ENCODE measurements at regions not wholly inside any gene's neighbourhood (a gene's known extent, or its start where the extent isn't known, plus 50 kb on each side); places are given as distances from the start of the nearest gene placed in this dataset.

DNA sequence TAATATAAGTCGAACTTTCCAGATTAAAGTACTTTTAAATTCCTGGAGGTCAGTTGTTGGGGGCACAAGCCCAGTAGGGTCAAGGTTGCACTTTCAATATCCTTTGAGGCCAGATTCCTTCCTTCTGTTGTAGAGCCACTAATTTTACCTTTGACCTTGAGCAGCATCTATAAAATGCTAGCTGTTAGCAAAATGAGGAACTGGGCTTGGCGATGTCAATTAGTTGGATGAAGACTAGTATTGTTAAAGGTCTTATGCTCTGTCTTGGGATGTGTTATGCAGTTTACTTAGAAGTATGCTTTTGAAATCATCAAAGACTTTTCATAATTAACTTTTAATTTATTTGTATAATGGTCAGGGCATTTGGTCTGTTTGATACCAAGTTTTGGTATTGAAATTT is 425.9 kb upstream of the PROX1 start:
- ATAC-seq (ENCODE audit: low FRiP score) (no peak), DNase-seq (no peak)
- H3K27ac ChIP-seq (ENCODE audit: low read depth in 1 of 2, low read length in 2 of 2), result no peak overlapping the region
- no peak overlapping the region for H3K4me3 ChIP-seq (ENCODE audit: low read length in 2 of 2)
- WGBS, 2 donors, result 91 to 92% methylated on average over 2 of the region's 2 CpGs
- peaks cover 2% of the 10 kb centered on the region for H3K9me3 ChIP-seq (ENCODE audit: control insufficient read depth, low read length)
- H3K27me3 ChIP-seq (ENCODE audit: control insufficient read depth in 1 of 2, insufficient read depth in 2 of 2, low read length in 1 of 2), result no peaks in the 10 kb centered on the region
- intact Hi-C loops (cut with DNase I), result no loop called here
- no peaks in the 10 kb centered on the region for H3K4me1 ChIP-seq (ENCODE audit: control insufficient read depth in 1 of 2, insufficient read depth in 2 of 2, low read length in 2 of 2)
- no peaks in the 10 kb centered on the region for H3K36me3 ChIP-seq (ENCODE audit: control insufficient read depth in 1 of 2, insufficient read depth in 2 of 2, low read length in 1 of 2)

DNA sequence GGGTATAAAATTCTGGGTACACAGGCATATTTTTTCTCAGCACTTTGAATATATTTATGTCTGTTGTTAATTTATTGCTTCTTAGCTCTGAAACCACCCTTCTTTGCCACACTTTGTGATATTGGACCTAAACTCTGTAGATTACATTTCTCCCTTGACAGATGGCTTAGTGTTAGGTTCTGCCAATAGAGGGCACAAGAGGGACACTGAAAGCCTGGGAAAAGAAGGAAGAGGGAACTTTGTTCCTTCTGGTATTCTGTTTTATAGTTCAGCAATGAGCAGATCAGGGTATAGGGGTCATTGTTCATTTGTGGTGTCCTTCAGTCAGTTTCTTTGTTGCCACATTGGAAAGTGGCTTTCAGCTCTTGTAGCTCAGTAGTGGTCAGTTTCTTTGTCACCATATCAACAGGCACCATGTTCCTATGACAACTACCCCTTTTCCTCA is 423.5 kb upstream of the PROX1 start:
- DNase-seq (no peak), ATAC-seq (ENCODE audit: low FRiP score) (no peak)
- H3K4me1 ChIP-seq (ENCODE audit: control insufficient read depth in 1 of 2, insufficient read depth in 2 of 2, low read length in 2 of 2), result no peaks in the 10 kb centered on the region
- H3K36me3 ChIP-seq (ENCODE audit: control insufficient read depth in 1 of 2, insufficient read depth in 2 of 2, low read length in 1 of 2), result no peaks in the 10 kb centered on the region
- no peak overlapping the region for H3K27ac ChIP-seq (ENCODE audit: low read depth in 1 of 2, low read length in 2 of 2)
- no peaks in the 10 kb centered on the region for H3K27me3 ChIP-seq (ENCODE audit: control insufficient read depth in 1 of 2, insufficient read depth in 2 of 2, low read length in 1 of 2)
- H3K9me3 ChIP-seq (ENCODE audit: control insufficient read depth, low read length), result peaks cover 6% of the 10 kb centered on the region
- H3K4me3 ChIP-seq (ENCODE audit: low read length in 2 of 2), result no peak overlapping the region
- intact Hi-C loops (cut with DNase I), result no loop called here

DNA sequence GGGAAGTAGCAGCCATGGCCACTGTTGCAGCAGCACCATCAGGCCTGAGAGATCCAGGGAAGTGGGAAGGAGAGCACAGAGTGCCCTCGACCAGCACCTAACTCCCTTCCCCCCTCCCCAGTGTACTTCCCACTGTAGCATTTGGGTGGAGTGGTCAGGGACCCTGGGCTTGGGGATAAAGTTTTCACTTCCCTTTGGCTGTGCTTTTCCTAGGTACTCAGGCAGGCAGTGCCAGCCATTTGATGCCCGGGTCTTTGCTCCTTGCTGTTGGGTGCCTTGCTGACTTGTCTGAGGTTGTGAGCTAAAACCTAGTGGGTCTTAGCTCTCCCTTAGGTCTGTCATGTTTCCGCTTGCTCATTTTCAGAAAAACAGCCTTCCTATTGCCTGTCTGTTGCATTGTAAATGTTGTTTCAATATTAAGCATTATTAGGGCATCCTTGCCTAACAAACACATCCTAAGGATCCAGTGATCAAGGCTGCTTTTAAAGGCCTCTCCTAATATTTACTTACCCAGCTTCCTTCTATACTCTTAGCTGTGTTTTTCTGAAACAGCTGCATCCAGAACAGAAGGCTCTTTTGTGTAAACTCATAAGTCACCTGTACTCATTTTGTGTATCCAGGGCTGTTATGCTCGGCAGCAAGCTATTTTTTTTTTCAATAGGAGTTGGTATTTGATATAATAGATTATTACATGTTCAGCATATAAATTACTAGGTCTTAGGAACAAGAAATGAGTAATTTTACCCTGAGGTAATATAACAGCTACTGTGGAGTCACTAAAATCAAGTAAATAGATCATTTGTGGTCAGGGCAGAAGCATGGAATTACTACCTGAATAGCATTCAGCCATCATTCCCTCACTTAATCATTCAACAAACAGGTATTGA is 418.6 kb upstream of the PROX1 start:
- 61 to 72% methylated on average over 4 of the region's 4 CpGs for WGBS, 2 donors
- H3K27ac ChIP-seq (ENCODE audit: low read depth in 1 of 2, low read length in 2 of 2), result no peak overlapping the region
- peaks cover 5% of the 10 kb centered on the region for H3K9me3 ChIP-seq (ENCODE audit: control insufficient read depth, low read length)
- no peaks in the 10 kb centered on the region for H3K4me1 ChIP-seq (ENCODE audit: control insufficient read depth in 1 of 2, insufficient read depth in 2 of 2, low read length in 2 of 2)
- peak overlapping the region in 1 of 2 donors; percentile 18 for H3K4me3 ChIP-seq (ENCODE audit: low read length in 2 of 2)
- H3K27me3 ChIP-seq (ENCODE audit: control insufficient read depth in 1 of 2, insufficient read depth in 2 of 2, low read length in 1 of 2), result no peaks in the 10 kb centered on the region
- ATAC-seq (ENCODE audit: low FRiP score) (no peak), DNase-seq (no peak)
- intact Hi-C loops (cut with DNase I), result no loop called here
- H3K36me3 ChIP-seq (ENCODE audit: control insufficient read depth in 1 of 2, insufficient read depth in 2 of 2, low read length in 1 of 2), result no peaks in the 10 kb centered on the region

DNA sequence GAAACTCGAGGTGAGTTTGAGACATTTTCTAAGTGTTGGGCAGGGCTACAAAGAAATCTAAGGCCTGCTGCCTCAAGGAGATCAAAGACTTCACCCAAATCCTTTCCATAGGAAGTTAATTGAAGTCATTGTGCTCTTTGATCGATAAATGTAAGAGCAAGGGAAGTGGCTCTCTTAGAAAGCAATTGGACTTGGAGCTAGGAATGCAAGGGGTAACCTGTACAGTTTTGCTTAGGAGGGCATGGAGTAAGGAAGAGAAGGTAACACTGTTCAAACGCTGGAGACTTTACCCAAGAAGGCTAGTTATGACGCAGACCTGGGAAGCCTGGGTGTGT is 418.0 kb upstream of the PROX1 start:
- intact Hi-C loops (cut with DNase I), result no loop called here
- Histone ChIP-seq H3K4me3 (ENCODE audit: low read length in 2 of 2) (no peak overlapping the region), H3K27ac (ENCODE audit: low read depth in 1 of 2, low read length in 2 of 2) (no peak overlapping the region), H3K4me1 (ENCODE audit: control insufficient read depth in 1 of 2, insufficient read depth in 2 of 2, low read length in 2 of 2) (no peaks in the 10 kb centered on the region), H3K27me3 (ENCODE audit: control insufficient read depth in 1 of 2, insufficient read depth in 2 of 2, low read length in 1 of 2) (no peaks in the 10 kb centered on the region), H3K9me3 (ENCODE audit: control insufficient read depth, low read length) (peaks cover 7% of the 10 kb centered on the region), H3K36me3 (ENCODE audit: control insufficient read depth in 1 of 2, insufficient read depth in 2 of 2, low read length in 1 of 2) (no peaks in the 10 kb centered on the region)
- WGBS, 2 donors, result 76 to 85% methylated on average over 4 of the region's 4 CpGs
- ATAC-seq (ENCODE audit: low FRiP score) (no peak), DNase-seq (no peak)

DNA sequence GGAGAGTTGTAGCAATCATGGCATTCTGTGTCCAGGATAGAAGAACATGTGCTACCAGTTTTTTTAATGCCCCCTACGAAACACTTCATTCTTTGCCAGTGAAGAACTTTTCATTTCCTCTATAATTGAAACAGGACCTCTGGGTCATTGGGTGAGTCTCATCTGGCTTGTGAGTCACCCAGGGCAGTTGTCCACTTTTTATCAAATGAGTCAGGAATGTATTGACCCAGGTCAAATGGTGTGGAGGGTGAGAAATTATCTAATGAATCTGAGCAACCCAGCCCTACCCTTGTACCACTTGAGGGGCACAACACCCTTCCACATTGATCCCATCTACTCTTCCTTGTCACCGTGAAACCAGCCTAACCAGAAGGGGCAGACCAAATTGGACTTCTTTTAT is 417.3 kb upstream of the PROX1 start:
- no peak for DNase-seq
- no peak for ATAC-seq (ENCODE audit: low FRiP score)
- Histone ChIP-seq H3K4me3 (ENCODE audit: low read length in 2 of 2) (no peak overlapping the region), H3K27me3 (ENCODE audit: control insufficient read depth in 1 of 2, insufficient read depth in 2 of 2, low read length in 1 of 2) (no peaks in the 10 kb centered on the region), H3K27ac (ENCODE audit: low read depth in 1 of 2, low read length in 2 of 2) (no peak overlapping the region), H3K9me3 (ENCODE audit: control insufficient read depth, low read length) (peaks cover 7% of the 10 kb centered on the region), H3K36me3 (ENCODE audit: control insufficient read depth in 1 of 2, insufficient read depth in 2 of 2, low read length in 1 of 2) (no peaks in the 10 kb centered on the region), H3K4me1 (ENCODE audit: control insufficient read depth in 1 of 2, insufficient read depth in 2 of 2, low read length in 2 of 2) (no peaks in the 10 kb centered on the region)
- intact Hi-C loops (cut with DNase I), result no loop called here
- WGBS, 2 donors, result 43 to 79% methylated on average over 2 of the region's 2 CpGs

DNA sequence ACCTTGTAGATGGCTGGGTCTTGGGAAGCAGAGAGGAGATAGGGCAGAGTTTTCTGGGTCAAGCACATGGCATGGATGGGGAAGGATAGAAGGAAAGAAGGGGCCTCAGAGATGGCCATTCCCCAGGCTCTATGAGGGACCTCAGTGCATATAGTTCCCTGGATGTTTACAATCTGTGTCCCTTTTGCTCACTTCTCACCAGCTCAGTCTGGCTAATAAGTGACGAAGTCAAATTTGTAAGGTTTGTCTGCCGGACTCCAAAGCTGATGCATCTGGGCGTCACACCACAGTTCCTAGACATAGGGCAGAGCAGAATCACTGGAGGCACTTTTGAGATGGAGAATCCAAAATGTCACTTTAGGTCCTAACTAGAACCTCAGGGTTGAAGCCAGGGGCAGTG is 416.4 kb upstream of the PROX1 start:
- intact Hi-C loops (cut with DNase I), result no loop called here

DNA sequence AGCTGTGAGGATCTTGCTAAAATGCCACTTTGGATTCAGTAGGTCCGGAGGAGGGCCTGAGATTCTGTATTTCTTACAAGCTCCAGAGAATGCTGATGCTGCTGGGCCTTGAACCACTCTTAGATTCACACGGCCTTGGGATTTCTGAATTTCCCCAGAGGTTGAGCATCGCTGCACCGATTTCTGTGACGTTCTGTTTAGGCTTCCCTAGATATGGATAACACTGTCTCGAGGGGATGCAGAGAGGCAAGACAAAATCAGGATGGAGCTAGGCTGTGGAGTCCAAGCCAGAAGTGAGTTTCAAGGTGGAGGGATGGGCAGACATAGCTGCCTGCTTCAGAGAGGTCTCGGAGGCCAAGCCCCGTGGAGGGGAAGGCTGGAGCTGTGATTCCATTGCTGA is 415.9 kb upstream of the PROX1 start:
- Histone ChIP-seq H3K4me1 (ENCODE audit: control insufficient read depth in 1 of 2, insufficient read depth in 2 of 2, low read length in 2 of 2) (no peaks in the 10 kb centered on the region), H3K9me3 (ENCODE audit: control insufficient read depth, low read length) (peaks cover 7% of the 10 kb centered on the region), H3K4me3 (ENCODE audit: low read length in 2 of 2) (no peak overlapping the region), H3K36me3 (ENCODE audit: control insufficient read depth in 1 of 2, insufficient read depth in 2 of 2, low read length in 1 of 2) (no peaks in the 10 kb centered on the region), H3K27ac (ENCODE audit: low read depth in 1 of 2, low read length in 2 of 2) (no peak overlapping the region), H3K27me3 (ENCODE audit: control insufficient read depth in 1 of 2, insufficient read depth in 2 of 2, low read length in 1 of 2) (no peaks in the 10 kb centered on the region)
- DNase-seq (no peak), ATAC-seq (ENCODE audit: low FRiP score) (no peak)
- intact Hi-C loops (cut with DNase I), result no loop called here
- 81 to 84% methylated on average over 8 of the region's 8 CpGs for WGBS, 2 donors

More for the DNA sequence above, 416.4 kb upstream of the PROX1 start:
- Histone ChIP-seq H3K4me3 (ENCODE audit: low read length in 2 of 2) (no peak overlapping the region), H3K27ac (ENCODE audit: low read depth in 1 of 2, low read length in 2 of 2) (no peak overlapping the region), H3K9me3 (ENCODE audit: control insufficient read depth, low read length) (peaks cover 7% of the 10 kb centered on the region), H3K27me3 (ENCODE audit: control insufficient read depth in 1 of 2, insufficient read depth in 2 of 2, low read length in 1 of 2) (no peaks in the 10 kb centered on the region), H3K36me3 (ENCODE audit: control insufficient read depth in 1 of 2, insufficient read depth in 2 of 2, low read length in 1 of 2) (no peaks in the 10 kb centered on the region), H3K4me1 (ENCODE audit: control insufficient read depth in 1 of 2, insufficient read depth in 2 of 2, low read length in 2 of 2) (no peaks in the 10 kb centered on the region)
- 94 to 95% methylated on average over 3 of the region's 3 CpGs for WGBS, 2 donors
- DNase-seq (no peak), ATAC-seq (ENCODE audit: low FRiP score) (no peak)

DNA sequence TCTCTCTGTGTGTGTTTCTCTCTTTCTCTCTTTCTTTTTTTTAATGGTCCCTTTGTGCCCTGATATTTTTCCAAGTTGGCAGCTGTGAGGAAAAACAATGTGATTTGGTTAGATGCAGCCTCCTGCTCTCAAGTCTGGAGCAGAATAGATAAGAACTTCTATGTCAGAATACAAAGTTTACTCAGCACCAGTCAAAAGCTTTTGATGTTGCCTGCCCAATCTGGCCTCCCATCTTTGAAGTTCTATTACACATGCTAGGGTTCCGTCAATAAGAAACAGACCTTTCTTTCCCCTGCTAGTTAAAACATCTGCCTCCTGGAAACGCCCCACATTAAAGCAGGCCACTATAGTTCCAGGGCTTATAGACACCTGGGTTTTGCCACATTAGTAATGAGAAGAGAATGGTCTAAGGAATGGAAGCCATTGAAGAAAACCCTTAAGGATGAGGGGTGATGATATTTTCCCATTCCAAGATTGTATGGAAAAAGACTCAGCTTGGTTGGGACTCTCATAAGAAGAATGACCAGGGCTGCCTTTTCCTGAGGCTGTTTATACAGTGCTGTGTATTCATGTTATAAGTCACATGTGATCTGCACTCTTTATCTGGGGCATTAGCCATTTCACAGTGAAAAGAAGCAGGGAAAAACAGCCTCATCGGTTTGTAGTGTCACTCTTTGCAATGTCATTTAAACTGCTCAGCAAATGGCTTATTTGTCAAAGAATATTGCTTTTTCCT is 414.7 kb upstream of the PROX1 start:
- WGBS, 2 donors, result 41 to 51% methylated on average over 3 of the region's 3 CpGs
- Histone ChIP-seq H3K36me3 (ENCODE audit: control insufficient read depth in 1 of 2, insufficient read depth in 2 of 2, low read length in 1 of 2) (no peaks in the 10 kb centered on the region), H3K4me3 (ENCODE audit: low read length in 2 of 2) (no peak overlapping the region), H3K9me3 (ENCODE audit: control insufficient read depth, low read length) (peaks cover 9% of the 10 kb centered on the region), H3K4me1 (ENCODE audit: control insufficient read depth in 1 of 2, insufficient read depth in 2 of 2, low read length in 2 of 2) (no peaks in the 10 kb centered on the region), H3K27ac (ENCODE audit: low read depth in 1 of 2, low read length in 2 of 2) (no peak overlapping the region), H3K27me3 (ENCODE audit: control insufficient read depth in 1 of 2, insufficient read depth in 2 of 2, low read length in 1 of 2) (no peaks in the 10 kb centered on the region)
- DNase-seq (no peak), ATAC-seq (ENCODE audit: low FRiP score) (no peak)
- intact Hi-C loops (cut with DNase I), result no loop called here

DNA sequence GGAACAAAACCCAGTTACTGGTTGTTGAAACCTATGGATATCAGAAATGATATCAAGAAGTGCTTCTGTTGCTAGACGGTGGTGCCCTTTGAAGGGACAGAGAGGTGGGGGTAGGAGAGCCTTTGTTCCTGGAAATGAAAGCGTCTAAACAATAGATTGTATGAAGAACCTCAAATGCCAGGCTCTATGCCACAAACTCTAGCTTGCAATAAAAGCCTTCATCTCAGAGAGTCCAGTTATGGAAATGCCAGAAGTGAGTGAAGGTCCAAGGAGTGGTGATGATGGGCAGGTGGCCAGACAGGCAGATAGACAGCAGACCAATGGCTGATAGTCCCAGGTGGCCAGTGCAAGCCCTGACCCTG is 414.1 kb upstream of the PROX1 start:
- 63 to 72% methylated on average over 2 of the region's 2 CpGs for WGBS, 2 donors
- ATAC-seq (ENCODE audit: low FRiP score) (no peak), DNase-seq (no peak)
- H3K27me3 ChIP-seq (ENCODE audit: control insufficient read depth in 1 of 2, insufficient read depth in 2 of 2, low read length in 1 of 2), result no peaks in the 10 kb centered on the region
- no peak overlapping the region for H3K4me3 ChIP-seq (ENCODE audit: low read length in 2 of 2)
- peaks cover 11% of the 10 kb centered on the region for H3K9me3 ChIP-seq (ENCODE audit: control insufficient read depth, low read length)
- intact Hi-C loops (cut with DNase I), result no loop called here
- H3K36me3 ChIP-seq (ENCODE audit: control insufficient read depth in 1 of 2, insufficient read depth in 2 of 2, low read length in 1 of 2), result no peaks in the 10 kb centered on the region
- H3K27ac ChIP-seq (ENCODE audit: low read depth in 1 of 2, low read length in 2 of 2), result no peak overlapping the region
- no peaks in the 10 kb centered on the region for H3K4me1 ChIP-seq (ENCODE audit: control insufficient read depth in 1 of 2, insufficient read depth in 2 of 2, low read length in 2 of 2)
